Stomach (tissue), 4 donors: ENCODE measurements at regions not wholly inside any gene's neighbourhood (a gene's known extent, or its start where the extent isn't known, plus 50 kb on each side); places are given as distances from the start of the nearest gene placed in this dataset.

ENCODE experiments used
- CTCF ChIP-seq, 7 experiments: fragments of 450-650 bp in 4 of 7; fragments of 200-600 bp in 3 of 7; sonication (generic) in 3 of 7; IDR thresholded peaks; one replicate each; pipeline ENCODE4 v1.5.1; 2016 to 2019; ENCODE audit warnings: antibody characterized with exemption in 7 of 7, control low read depth in 2 of 7, mild to moderate bottlenecking in 1 of 7
- POLR2A ChIP-seq, 4 donors: fragments of 450-650 bp; IDR thresholded peaks; one replicate each; pipeline ENCODE4 v1.6.1; 2016; ENCODE audit warnings: antibody characterized with exemption in 4 of 4, control low read depth in 2 of 4, mild to moderate bottlenecking in 1 of 4, moderate library complexity in 1 of 4
- POLR2AphosphoS5 ChIP-seq, 3 donors: sonication (generic); formaldehyde crosslinking; IDR thresholded peaks; one replicate each; pipeline ENCODE4 v1.6.1; 2016; ENCODE audit warnings: antibody characterized with exemption in 3 of 3

DNA sequence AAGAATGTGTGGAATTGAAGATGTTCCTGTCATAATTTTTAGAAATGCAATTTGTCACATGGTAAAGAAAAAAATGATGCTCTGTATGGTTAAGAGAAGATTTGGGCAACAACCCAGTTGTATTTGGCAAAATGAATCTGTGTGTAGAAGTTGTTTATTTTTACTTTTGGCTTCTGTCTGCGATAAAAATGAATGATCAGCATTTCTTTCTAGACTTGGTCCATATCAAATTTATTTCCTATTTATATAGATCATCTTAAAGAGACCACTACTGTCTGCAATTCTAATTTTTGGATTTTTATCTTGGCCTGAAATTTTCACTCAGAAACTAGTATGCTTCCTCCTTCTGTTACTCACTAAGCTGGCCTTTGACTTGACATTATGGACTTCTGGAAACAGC lies 396.9 kb downstream of the FAM47A start:
- no peak for TF ChIP-seq CTCF (IDR thresholded peaks at IDR 0.05)
- no peak for TF ChIP-seq POLR2A (IDR thresholded peaks at IDR 0.05)
- no peak for TF ChIP-seq POLR2AphosphoS5 (IDR thresholded peaks at IDR 0.05)
